IMR-90 (cell line): ENCODE measurements at regions not wholly inside any gene's neighbourhood (a gene's known extent, or its start where the extent isn't known, plus 50 kb on each side); places are given as distances from the start of the nearest gene placed in this dataset.

Experiments
- BHLHE40 ChIP-seq: fragments of 150-350 bp; IDR thresholded peaks from 2 replicates; pipeline ENCODE4 v1.6.1; 2016; ENCODE audit warnings: mild to moderate bottlenecking, low read depth, low read length
- CHD1 ChIP-seq: IDR thresholded peaks from 2 replicates; pipeline ENCODE4 v1.6.1; 2012; ENCODE audit warnings: low read depth, low read length, improper control_type of control experiment
- CTCF ChIP-seq: conservative IDR thresholded peaks from 2 replicates; pipeline ENCODE4 v1.5.1; 2012; ENCODE audit warnings: mild to moderate bottlenecking, low read depth, low read length, improper control_type of control experiment
- FOS ChIP-seq: fragments of 150-350 bp; IDR thresholded peaks from 2 replicates; pipeline ENCODE4 v1.6.1; 2016; ENCODE audit warnings: low read depth, low read length
- MAFK ChIP-seq: IDR thresholded peaks from 2 replicates; pipeline ENCODE4 v1.6.1; 2012; ENCODE audit warnings: low read depth, low read length, improper control_type of control experiment
- MAZ ChIP-seq: IDR thresholded peaks from 2 replicates; pipeline ENCODE4 v1.6.1; 2012; ENCODE audit warnings: low read depth, mild to moderate bottlenecking, low read length, improper control_type of control experiment, moderate library complexity, borderline replicate concordance
- POLR2A ChIP-seq: IDR thresholded peaks from 2 replicates; pipeline ENCODE4 v1.6.1; 2012; ENCODE audit warnings: mild to moderate bottlenecking, low read depth, low read length
- SMC3 ChIP-seq: fragments of 150-350 bp; IDR thresholded peaks from 2 replicates; pipeline ENCODE4 v1.6.1; 2016; ENCODE audit warnings: low read depth, mild to moderate bottlenecking, antibody characterized with exemption, low read length, moderate library complexity

GRCh38 chr12:127339065-127339464, 927.9 kb upstream of the TMEM132C start:
- TF ChIP-seq CTCF (no peak), MAZ (no peak), POLR2A (no peak), SMC3 (no peak), MAFK (no peak), FOS (no peak), BHLHE40 (no peak), CHD1 (no peak)
